HEK293 (cell line): ENCODE measurements at regions not wholly inside any gene's neighbourhood (a gene's known extent, or its start where the extent isn't known, plus 50 kb on each side); places are given as distances from the start of the nearest gene placed in this dataset.

Source experiments
- CTCF ChIP-seq: fragments of 450-650 bp; formaldehyde crosslinking; IDR thresholded peaks from 2 replicates; pipeline ENCODE4 v1.5.1; 2016; ENCODE audit warnings: missing biosample characterization, missing genetic modification characterization
- GLIS1 ChIP-seq: fragments of 450-650 bp; formaldehyde crosslinking; IDR thresholded peaks from 2 replicates; pipeline ENCODE4 v1.5.1; 2016; ENCODE audit warnings: missing biosample characterization, missing genetic modification characterization
- GLIS2 ChIP-seq: fragments of 450-650 bp; formaldehyde crosslinking; IDR thresholded peaks from 2 replicates; pipeline ENCODE4 v1.5.1; 2016; ENCODE audit warnings: missing biosample characterization, missing genetic modification characterization
- ZBTB20 ChIP-seq: fragments of 450-650 bp; formaldehyde crosslinking; IDR thresholded peaks from 2 replicates; pipeline ENCODE4 v1.5.1; 2016; ENCODE audit warnings: missing biosample characterization, missing genetic modification characterization
- ZBTB21 ChIP-seq: fragments of 450-650 bp; formaldehyde crosslinking; IDR thresholded peaks from 2 replicates; pipeline ENCODE4 v1.5.1; 2017; ENCODE audit warnings: missing biosample characterization, missing genetic modification characterization
- ZBTB8A ChIP-seq: fragments of 450-650 bp; formaldehyde crosslinking; IDR thresholded peaks from 2 replicates; pipeline ENCODE4 v1.5.1; 2016; ENCODE audit warnings: missing biosample characterization, missing genetic modification characterization
- ZNF133 ChIP-seq: fragments of 450-650 bp; formaldehyde crosslinking; IDR thresholded peaks from 2 replicates; pipeline ENCODE4 v1.5.1; 2016; ENCODE audit warnings: missing biosample characterization, missing genetic modification characterization
- ZNF274 ChIP-seq, 2 experiments: fragments of 200-500 bp in 1 of 2; fragments of 450-650 bp in 1 of 2; sonication (Bioruptor generic) in 1 of 2; formaldehyde crosslinking in 1 of 2; IDR thresholded peaks; 2 replicates each; pipeline versions ENCODE4 v1.5.1 to v1.6.1; 2014 to 2016; ENCODE audit warnings: borderline replicate concordance in 1 of 2, inconsistent platforms in 1 of 2, low read length in 1 of 2, missing biosample characterization in 1 of 2, missing genetic modification characterization in 1 of 2
- ZNF366 ChIP-seq: fragments of 450-650 bp; formaldehyde crosslinking; conservative IDR thresholded peaks from 2 replicates; pipeline ENCODE4 v1.5.1; 2016; ENCODE audit warnings: missing biosample characterization, missing genetic modification characterization
- ZNF639 ChIP-seq: fragments of 450-650 bp; formaldehyde crosslinking; IDR thresholded peaks from 2 replicates; pipeline ENCODE4 v1.5.1; 2016; ENCODE audit warnings: missing biosample characterization, missing genetic modification characterization
- ZNF830 ChIP-seq: fragments of 450-650 bp; IDR thresholded peaks from 2 replicates; pipeline ENCODE4 v1.5.0; 2018; ENCODE audit warnings: missing biosample characterization, missing genetic modification characterization, low read depth, mild to moderate bottlenecking, moderate library complexity

GRCh38 chr11:37092487-37092886 is 494.5 kb upstream of the RAG2 start:
- no peak for TF ChIP-seq CTCF
- TF ChIP-seq ZBTB21 (tag by site-specific recombination) = no peak
- TF ChIP-seq ZNF830 (tag by site-specific recombination) = no peak
- TF ChIP-seq ZBTB20 (tag by site-specific recombination) = no peak
- no peak for TF ChIP-seq ZNF366
- TF ChIP-seq GLIS2 (tag by site-specific recombination) = no peak
- TF ChIP-seq ZNF133 = no peak
- no peak for TF ChIP-seq ZNF274 (IDR thresholded peaks at IDR 0.05; ENCODE audit: low read length)
- no peak for TF ChIP-seq ZNF274 (tag by site-specific recombination; IDR thresholded peaks at IDR 0.05; ENCODE audit: borderline replicate concordance)
- TF ChIP-seq ZBTB8A = no peak
- no peak for TF ChIP-seq ZNF639
- no peak for TF ChIP-seq GLIS1
